ENCODE measurements at regions not wholly inside any gene's neighbourhood (a gene's known extent, or its start where the extent isn't known, plus 50 kb on each side); places are given as distances from the start of the nearest gene placed in this dataset.

- DNase-seq (ENCODE audit: low read depth), result no peak
These were observed 75.4 kb upstream of the FSHB start for GRCh38 chr11:30155428-30155827.

- no peak for DNase-seq (ENCODE audit: low read depth)
These were observed 71.3 kb upstream of the FSHB start for GRCh38 chr11:30159546-30159945.

- DNase-seq (ENCODE audit: low read depth), result no peak
These were observed 65.2 kb upstream of the FSHB start for GRCh38 chr11:30165652-30166051.

- no peak for DNase-seq (ENCODE audit: low read depth)
These were observed 59.2 kb upstream of the FSHB start for GRCh38 chr11:30171661-30172060.

GRCh38 chr11:30172158-30172557, 58.7 kb upstream of the FSHB start:
- no peak for DNase-seq (ENCODE audit: low read depth)

GRCh38 chr11:30172883-30173311, 57.9 kb upstream of the FSHB start:
- DNase-seq (ENCODE audit: low read depth), result peak; percentile 28

- DNase-seq (ENCODE audit: low read depth), result no peak
These were observed 56.4 kb upstream of the FSHB start for GRCh38 chr11:30174265-30175020.
